ENCODE measurements at regions not wholly inside any gene's neighbourhood (a gene's known extent, or its start where the extent isn't known, plus 50 kb on each side); places are given as distances from the start of the nearest gene placed in this dataset.

- ATAC-seq (ENCODE audit: poor library complexity) (no peak), DNase-seq (no peak)
- peaks cover 6% of the 10 kb centered on the region for H3K36me3 Mint-ChIP-seq (ENCODE audit: low read depth)
- TF ChIP-seq CTCF (IDR thresholded peaks at IDR 0.05), result no peak
- no peaks in the 10 kb centered on the region for H3K4me1 ChIP-seq (ENCODE audit: insufficient read depth, low read length)
- no peak overlapping the region for H3K27ac ChIP-seq (ENCODE audit: low read depth in 1 of 2, low read length in 2 of 2)
- ChIA-PET POLR2A (no interaction called here), CTCF (no interaction called here)
- H3K27ac Mint-ChIP-seq, result no peak overlapping the region
- no peak overlapping the region for H3K4me3 Mint-ChIP-seq
- peaks cover 10% of the 10 kb centered on the region for H3K9me3 Mint-ChIP-seq
- H3K27me3 ChIP-seq (ENCODE audit: control insufficient read depth in 1 of 2, insufficient read depth in 2 of 2, low read length in 2 of 2), result no peaks in the 10 kb centered on the region
- H3K4me3 ChIP-seq (ENCODE audit: low read length), result no peak overlapping the region
- no peaks in the 10 kb centered on the region for H3K36me3 ChIP-seq (ENCODE audit: insufficient read depth, low read length)
- peaks cover 10 to 41% of the 10 kb centered on the region in 2 experiments for H3K9me3 ChIP-seq (ENCODE audit: control insufficient read depth in 1 of 2, insufficient read depth in 1 of 2, low read length in 2 of 2)
- no peaks in the 10 kb centered on the region for H3K4me1 Mint-ChIP-seq (ENCODE audit: low read depth)
- peaks cover 17% of the 10 kb centered on the region for H3K27me3 Mint-ChIP-seq
- intact Hi-C loops (cut with DNase I, micrococcal nuclease), result no loop called here
Measured at GRCh38 chr2:239712755-239713154, 311.9 kb upstream of the HDAC4 start.

- ATAC-seq (ENCODE audit: poor library complexity), result no peak
- Mint-ChIP-seq H3K27ac (no peak overlapping the region), H3K4me3 (no peak overlapping the region), H3K4me1 (ENCODE audit: low read depth) (no peaks in the 10 kb centered on the region), H3K27me3 (peaks cover 17% of the 10 kb centered on the region), H3K36me3 (ENCODE audit: low read depth) (peaks cover 6% of the 10 kb centered on the region), H3K9me3 (peaks cover 10% of the 10 kb centered on the region)
- CTCF ChIA-PET, result no interaction called here
- no peaks in the 10 kb centered on the region for H3K36me3 ChIP-seq (ENCODE audit: insufficient read depth, low read length)
- peak in 2 of 14 experiments; percentile 2 to 19 for DNase-seq
- H3K27ac ChIP-seq (ENCODE audit: low read depth in 1 of 2, low read length in 2 of 2), result no peak overlapping the region
- H3K4me3 ChIP-seq (ENCODE audit: low read length), result no peak overlapping the region
- peaks cover 10 to 47% of the 10 kb centered on the region in 2 experiments for H3K9me3 ChIP-seq (ENCODE audit: control insufficient read depth in 1 of 2, insufficient read depth in 1 of 2, low read length in 2 of 2)
- POLR2A ChIA-PET, result no interaction called here
- H3K4me1 ChIP-seq (ENCODE audit: insufficient read depth, low read length), result no peaks in the 10 kb centered on the region
- TF ChIP-seq CTCF (IDR thresholded peaks at IDR 0.05), result no peak
- intact Hi-C loops (cut with DNase I, micrococcal nuclease), result no loop called here
- H3K27me3 ChIP-seq (ENCODE audit: control insufficient read depth in 1 of 2, insufficient read depth in 2 of 2, low read length in 2 of 2), result no peaks in the 10 kb centered on the region
Measured at GRCh38 chr2:239711911-239712570, 311.2 kb upstream of the HDAC4 start.

GRCh38 chr2:239710953-239711861 is 310.4 kb upstream of the HDAC4 start:
- H3K4me1 Mint-ChIP-seq (ENCODE audit: low read depth), result no peaks in the 10 kb centered on the region
- H3K27me3 Mint-ChIP-seq, result peaks cover 17% of the 10 kb centered on the region
- H3K36me3 ChIP-seq (ENCODE audit: insufficient read depth, low read length), result no peaks in the 10 kb centered on the region
- intact Hi-C loops (cut with DNase I, micrococcal nuclease), result no loop called here
- POLR2A ChIA-PET, result no interaction called here
- no peak overlapping the region for H3K4me3 Mint-ChIP-seq
- H3K27ac ChIP-seq (ENCODE audit: low read depth in 1 of 2, low read length in 2 of 2), result no peak overlapping the region
- H3K4me1 ChIP-seq (ENCODE audit: insufficient read depth, low read length), result no peaks in the 10 kb centered on the region
- H3K27ac Mint-ChIP-seq, result no peak overlapping the region
- ATAC-seq (ENCODE audit: poor library complexity), result no peak
- H3K27me3 ChIP-seq (ENCODE audit: control insufficient read depth in 1 of 2, insufficient read depth in 2 of 2, low read length in 2 of 2), result peaks cover 0 to 3% of the 10 kb centered on the region in 2 experiments
- H3K9me3 ChIP-seq (ENCODE audit: control insufficient read depth in 1 of 2, insufficient read depth in 1 of 2, low read length in 2 of 2), result peaks cover 10 to 49% of the 10 kb centered on the region in 2 experiments
- peak in 2 of 14 experiments; percentile 1 to 6 for DNase-seq
- peaks cover 10% of the 10 kb centered on the region for H3K9me3 Mint-ChIP-seq
- peaks cover 6% of the 10 kb centered on the region for H3K36me3 Mint-ChIP-seq (ENCODE audit: low read depth)
- CTCF ChIA-PET, result no interaction called here
- H3K4me3 ChIP-seq (ENCODE audit: low read length), result no peak overlapping the region
- no peak for TF ChIP-seq CTCF (IDR thresholded peaks at IDR 0.05)
